ENCODE measurements at regions not wholly inside any gene's neighbourhood (a gene's known extent, or its start where the extent isn't known, plus 50 kb on each side); places are given as distances from the start of the nearest gene placed in this dataset.
"Not testable (repeated sequence)": the region's sequence is repeated elsewhere in the genome, so short reads cannot be mapped to it uniquely, and the experiment has no call there.

DNA sequence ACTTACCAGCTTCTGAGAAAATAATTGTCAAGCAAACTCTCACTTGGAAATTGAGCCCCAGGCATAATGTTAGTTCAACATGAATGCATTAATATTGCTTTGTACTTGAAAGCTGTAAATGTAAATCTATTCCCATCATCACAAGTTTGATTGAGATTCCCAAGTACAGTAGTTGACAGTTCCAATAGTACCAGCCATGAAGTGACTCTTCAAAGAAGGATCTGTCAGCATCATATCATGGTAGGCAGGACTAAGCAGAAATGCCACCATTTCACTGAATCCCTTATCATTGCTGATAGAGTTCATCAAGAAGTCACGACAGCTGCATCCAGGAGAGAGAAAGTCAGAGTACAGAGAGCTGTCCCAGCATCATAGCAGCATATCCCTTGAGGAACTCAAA lies 348.7 kb downstream of the OMA1 start:
- DNase-seq (ENCODE audit: extremely low read depth, insufficient read length), result no peak
- H3K36me3 ChIP-seq (ENCODE audit: control insufficient read depth, insufficient read depth, low read length), result no peaks in the 10 kb centered on the region
- TF ChIP-seq, protein P1, sequence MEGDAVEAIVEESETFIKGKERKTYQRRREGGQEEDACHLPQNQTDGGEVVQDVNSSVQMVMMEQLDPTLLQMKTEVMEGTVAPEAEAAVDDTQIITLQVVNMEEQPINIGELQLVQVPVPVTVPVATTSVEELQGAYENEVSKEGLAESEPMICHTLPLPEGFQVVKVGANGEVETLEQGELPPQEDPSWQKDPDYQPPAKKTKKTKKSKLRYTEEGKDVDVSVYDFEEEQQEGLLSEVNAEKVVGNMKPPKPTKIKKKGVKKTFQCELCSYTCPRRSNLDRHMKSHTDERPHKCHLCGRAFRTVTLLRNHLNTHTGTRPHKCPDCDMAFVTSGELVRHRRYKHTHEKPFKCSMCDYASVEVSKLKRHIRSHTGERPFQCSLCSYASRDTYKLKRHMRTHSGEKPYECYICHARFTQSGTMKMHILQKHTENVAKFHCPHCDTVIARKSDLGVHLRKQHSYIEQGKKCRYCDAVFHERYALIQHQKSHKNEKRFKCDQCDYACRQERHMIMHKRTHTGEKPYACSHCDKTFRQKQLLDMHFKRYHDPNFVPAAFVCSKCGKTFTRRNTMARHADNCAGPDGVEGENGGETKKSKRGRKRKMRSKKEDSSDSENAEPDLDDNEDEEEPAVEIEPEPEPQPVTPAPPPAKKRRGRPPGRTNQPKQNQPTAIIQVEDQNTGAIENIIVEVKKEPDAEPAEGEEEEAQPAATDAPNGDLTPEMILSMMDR (IDR thresholded peaks at IDR 0.05; ENCODE audit: insufficient read depth, low read length, poor library complexity, severe bottlenecking), result no peak
- no peaks in the 10 kb centered on the region for H3K27me3 ChIP-seq (replicated peaks; ENCODE audit: control insufficient read depth, insufficient read depth, low read length)
- H3K4me3 ChIP-seq (replicated peaks; ENCODE audit: low read depth, low read length), result no peak overlapping the region

DNA sequence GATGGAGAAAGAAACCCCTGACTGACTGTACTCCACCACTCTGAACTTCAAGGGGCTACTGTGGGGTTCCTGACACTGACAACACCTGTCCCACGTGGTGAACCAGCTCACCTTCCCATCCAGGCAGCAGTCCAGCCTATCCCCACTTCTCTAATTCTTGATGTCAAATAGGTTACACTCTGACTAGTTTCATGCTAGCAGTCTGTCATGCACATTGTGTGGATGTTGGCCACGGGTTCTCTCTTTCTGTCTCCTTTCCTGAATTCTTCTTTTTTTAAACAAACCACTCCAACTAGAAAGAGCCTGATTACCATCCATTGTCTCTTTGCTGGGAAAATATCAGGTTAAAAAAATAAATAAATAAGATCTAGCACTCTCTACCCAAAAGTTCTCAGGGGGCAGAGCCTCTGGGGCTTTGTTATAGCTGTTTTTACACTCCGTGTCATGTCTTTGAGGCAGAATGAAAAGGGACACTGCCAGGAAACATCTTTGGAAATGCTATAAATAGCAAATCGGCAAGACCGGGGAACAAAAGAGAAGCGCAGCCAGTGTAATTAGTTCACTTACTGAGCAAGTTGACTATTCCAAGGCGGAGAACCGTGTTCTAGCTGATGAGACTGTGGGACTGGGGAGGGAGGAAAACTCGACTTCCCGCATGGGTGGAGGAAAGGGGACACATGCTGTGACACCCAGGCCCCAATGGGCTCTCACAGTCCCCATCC lies 356.1 kb downstream of the OMA1 start:
- no peak for DNase-seq (ENCODE audit: extremely low read depth, insufficient read length)
- Histone ChIP-seq H3K36me3 (ENCODE audit: control insufficient read depth, insufficient read depth, low read length) (no peaks in the 10 kb centered on the region), H3K27me3 (replicated peaks; ENCODE audit: control insufficient read depth, insufficient read depth, low read length) (peaks cover 1% of the 10 kb centered on the region; the same call in 1 of the 2 replicates), H3K4me3 (replicated peaks; ENCODE audit: low read depth, low read length) (no peak overlapping the region)
- TF ChIP-seq, protein P1 (IDR thresholded peaks at IDR 0.05; ENCODE audit: insufficient read depth, low read length, poor library complexity, severe bottlenecking), result no peak

DNA sequence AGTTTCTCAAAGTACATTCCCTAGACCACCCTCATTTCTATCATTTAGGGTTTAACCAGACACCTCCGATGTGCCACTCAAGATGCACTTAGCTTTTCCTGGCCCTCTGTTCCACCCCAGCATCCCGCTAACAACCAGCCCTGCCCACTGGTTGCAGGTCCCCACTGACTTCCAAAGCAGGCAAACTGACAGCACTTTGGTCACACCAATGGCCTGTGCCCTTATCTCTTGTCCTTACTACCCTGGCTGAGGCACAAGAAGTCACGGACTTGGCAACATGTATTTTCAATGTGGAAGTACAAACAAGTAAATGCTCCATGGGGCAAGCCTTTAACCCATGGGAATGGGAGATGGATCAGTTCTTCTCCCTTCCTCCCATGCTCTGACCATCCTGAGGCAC lies 357.1 kb downstream of the OMA1 start:
- TF ChIP-seq, protein P1 (IDR thresholded peaks at IDR 0.05; ENCODE audit: insufficient read depth, low read length, poor library complexity, severe bottlenecking), result no peak
- DNase-seq (ENCODE audit: extremely low read depth, insufficient read length), result no peak
- Histone ChIP-seq H3K27me3 (replicated peaks; ENCODE audit: control insufficient read depth, insufficient read depth, low read length) (peaks cover 1% of the 10 kb centered on the region; the same call in 1 of the 2 replicates), H3K4me3 (replicated peaks; ENCODE audit: low read depth, low read length) (no peak overlapping the region), H3K36me3 (ENCODE audit: control insufficient read depth, insufficient read depth, low read length) (no peaks in the 10 kb centered on the region)

DNA sequence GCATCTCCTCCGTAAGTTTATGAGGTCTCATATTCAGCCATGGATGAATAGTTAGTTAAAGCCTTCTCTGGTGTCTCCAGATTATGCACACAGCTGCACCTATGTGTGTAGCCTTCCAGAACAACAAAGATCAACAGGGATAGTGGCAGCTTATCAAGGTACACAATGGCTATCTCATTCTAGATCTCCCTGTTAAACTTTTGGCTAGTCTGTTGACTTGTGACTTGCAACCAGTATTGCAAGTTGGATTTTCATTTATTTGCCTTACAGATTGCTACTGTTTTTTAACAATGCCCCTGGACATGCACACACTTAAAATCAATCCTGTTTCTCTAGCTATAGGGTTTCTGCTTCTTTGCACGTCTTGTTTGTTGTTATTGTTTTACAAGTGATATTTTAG lies 363.2 kb downstream of the OMA1 start:
- Histone ChIP-seq H3K27me3 (replicated peaks; ENCODE audit: control insufficient read depth, insufficient read depth, low read length) (no peaks in the 10 kb centered on the region), H3K36me3 (ENCODE audit: control insufficient read depth, insufficient read depth, low read length) (no peaks in the 10 kb centered on the region), H3K4me3 (replicated peaks; ENCODE audit: low read depth, low read length) (no peak overlapping the region)
- no peak for DNase-seq (ENCODE audit: extremely low read depth, insufficient read length)
- TF ChIP-seq, protein P1 (IDR thresholded peaks at IDR 0.05; ENCODE audit: insufficient read depth, low read length, poor library complexity, severe bottlenecking), result no peak

DNA sequence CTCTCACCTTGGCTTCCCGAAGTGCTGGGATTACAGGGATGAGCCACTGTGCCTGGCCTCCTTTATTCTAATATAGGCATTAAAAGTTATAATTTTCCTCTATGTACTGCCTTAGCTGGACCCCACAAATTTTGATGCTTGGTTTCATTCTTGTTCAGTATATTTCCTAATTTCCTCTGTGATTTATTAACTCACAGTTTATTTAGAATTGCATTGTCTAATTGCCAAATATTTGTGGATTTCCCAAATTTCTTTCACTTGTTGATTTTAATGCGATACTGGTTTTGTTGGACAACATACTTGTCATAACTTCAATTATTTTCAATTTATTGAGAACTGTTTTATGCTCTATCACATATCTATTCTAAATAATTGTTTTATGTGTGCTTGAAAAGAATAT lies 366.0 kb downstream of the OMA1 start:
- TF ChIP-seq, protein P1 (IDR thresholded peaks at IDR 0.05; ENCODE audit: insufficient read depth, low read length, poor library complexity, severe bottlenecking), result no peak
- no peaks in the 10 kb centered on the region for H3K36me3 ChIP-seq (ENCODE audit: control insufficient read depth, insufficient read depth, low read length)
- no peaks in the 10 kb centered on the region for H3K27me3 ChIP-seq (replicated peaks; ENCODE audit: control insufficient read depth, insufficient read depth, low read length)
- DNase-seq (ENCODE audit: extremely low read depth, insufficient read length), result no peak
- no peak overlapping the region for H3K4me3 ChIP-seq (replicated peaks; ENCODE audit: low read depth, low read length)

DNA sequence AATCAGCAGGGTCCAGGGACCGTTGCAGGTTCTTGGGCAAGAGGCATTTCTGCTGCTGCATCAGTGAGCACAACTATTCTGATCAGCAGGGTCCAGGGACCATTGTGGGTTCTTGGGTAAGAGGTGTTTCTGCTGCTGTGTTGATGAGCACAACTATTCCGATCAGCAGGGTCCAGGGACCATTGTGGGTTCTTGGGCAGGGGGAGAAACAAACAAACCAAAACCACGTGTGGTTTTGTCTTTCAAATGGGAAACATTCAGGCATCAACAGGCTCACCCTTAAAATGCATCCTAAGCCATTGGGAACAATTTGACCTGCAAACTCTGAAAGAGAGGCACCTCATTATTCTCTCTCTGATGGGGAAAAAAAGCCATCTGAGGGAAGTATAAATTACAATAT lies 377.4 kb downstream of the OMA1 start:
- not testable (repeated sequence) for DNase-seq (ENCODE audit: extremely low read depth, insufficient read length); H3K36me3 ChIP-seq (ENCODE audit: control insufficient read depth, insufficient read depth, low read length); H3K27me3 ChIP-seq (replicated peaks; ENCODE audit: control insufficient read depth, insufficient read depth, low read length); H3K4me3 ChIP-seq (replicated peaks; ENCODE audit: low read depth, low read length)

DNA sequence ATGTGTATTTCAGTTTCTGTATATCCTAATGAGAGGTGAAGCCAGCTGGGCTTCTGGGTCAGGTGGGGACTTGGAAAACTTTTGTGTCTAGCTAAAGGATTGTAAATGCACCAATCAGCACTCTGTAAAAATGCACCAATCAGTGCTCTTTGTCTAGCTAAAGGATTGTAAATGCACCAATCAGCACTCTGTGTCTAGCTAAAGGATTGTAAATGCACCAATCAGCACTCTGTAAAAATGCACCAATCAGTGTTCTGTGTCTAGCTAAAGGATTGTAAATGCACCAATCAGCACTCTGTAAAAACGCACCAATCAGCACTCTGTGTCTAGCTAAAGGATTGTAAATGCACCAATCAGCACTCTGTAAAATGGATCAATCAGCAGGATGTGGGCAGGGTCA lies 379.4 kb downstream of the OMA1 start:
- H3K27me3 ChIP-seq (replicated peaks; ENCODE audit: control insufficient read depth, insufficient read depth, low read length); H3K4me3 ChIP-seq (replicated peaks; ENCODE audit: low read depth, low read length); DNase-seq (ENCODE audit: extremely low read depth, insufficient read length); H3K36me3 ChIP-seq (ENCODE audit: control insufficient read depth, insufficient read depth, low read length): not testable (repeated sequence)

Measured in GM06990 (cell line).